GM23338 (cell line): ENCODE measurements at regions not wholly inside any gene's neighbourhood (a gene's known extent, or its start where the extent isn't known, plus 50 kb on each side); places are given as distances from the start of the nearest gene placed in this dataset.
"Not testable (repeated sequence)": the region's sequence is repeated elsewhere in the genome, so short reads cannot be mapped to it uniquely, and the experiment has no call there.

Experiments used
- CREB1 ChIP-seq: fragments of 250-450 bp; sonication (Bioruptor Pico); IDR thresholded peaks from 2 replicates; pipeline ENCODE4 v1.5.0; 2020; ENCODE audit warnings: low read depth, mild to moderate bottlenecking, moderate library complexity
- EZH2 ChIP-seq: fragments of 200-600 bp; sonication (generic); IDR thresholded peaks from one replicate; pipeline ENCODE4 v1.8.0; 2017; ENCODE audit warnings: antibody characterized with exemption, mild to moderate bottlenecking, low read depth; ENCODE audit not compliant: unreplicated experiment
- EZH2phosphoT487 ChIP-seq: fragments of 200-600 bp; sonication (generic); IDR thresholded peaks from one replicate; pipeline ENCODE4 v1.8.1; 2018; ENCODE audit warnings: antibody characterized with exemption; ENCODE audit not compliant: unreplicated experiment
- JUNB ChIP-seq: IDR thresholded peaks from one replicate; pipeline ENCODE4 v1.6.1; 2016; ENCODE audit warnings: antibody characterized with exemption; ENCODE audit not compliant: unreplicated experiment
- NANOG ChIP-seq: IDR thresholded peaks from 2 replicates; pipeline ENCODE4 v1.6.1; 2016; ENCODE audit warnings: antibody characterized with exemption, borderline replicate concordance
- POLR2AphosphoS5 ChIP-seq: IDR thresholded peaks from 2 replicates; pipeline ENCODE4 v1.6.1; 2016; ENCODE audit warnings: antibody characterized with exemption, low read depth
- REST ChIP-seq: IDR thresholded peaks from one replicate; pipeline ENCODE4 v1.6.1; 2018; ENCODE audit warnings: antibody characterized with exemption; ENCODE audit not compliant: unreplicated experiment
- STAT1 ChIP-seq: IDR thresholded peaks from one replicate; pipeline ENCODE4 v1.6.1; 2016; ENCODE audit warnings: antibody characterized with exemption; ENCODE audit not compliant: unreplicated experiment
- ZNF114 ChIP-seq: fragments of 250-450 bp; sonication (Bioruptor Pico); IDR thresholded peaks from 2 replicates; pipeline ENCODE4 v1.5.0; 2020; ENCODE audit warnings: mild to moderate bottlenecking, moderate library complexity
- ZNF331 ChIP-seq: fragments of 250-450 bp; sonication (Bioruptor Pico); IDR thresholded peaks from 2 replicates; pipeline ENCODE4 v1.5.0; 2020; ENCODE audit warnings: low read depth, mild to moderate bottlenecking, moderate library complexity
- TF ChIP-seq, protein P1 (sequence below), 2 experiments: fragments of 200-600 bp in 1 of 2; sonication (generic) in 1 of 2; conservative IDR thresholded peaks; 2 replicates each; pipeline versions ENCODE4 v1.5.1 to v1.6.1; 2016 to 2017; ENCODE audit warnings: antibody characterized with exemption in 2 of 2, low read depth in 2 of 2, mild to moderate bottlenecking in 2 of 2, moderate library complexity in 1 of 2
- TF ChIP-seq, protein P2 (sequence below): IDR thresholded peaks from 2 replicates; pipeline ENCODE4 v1.6.1; 2016; ENCODE audit warnings: antibody characterized with exemption

DNA sequence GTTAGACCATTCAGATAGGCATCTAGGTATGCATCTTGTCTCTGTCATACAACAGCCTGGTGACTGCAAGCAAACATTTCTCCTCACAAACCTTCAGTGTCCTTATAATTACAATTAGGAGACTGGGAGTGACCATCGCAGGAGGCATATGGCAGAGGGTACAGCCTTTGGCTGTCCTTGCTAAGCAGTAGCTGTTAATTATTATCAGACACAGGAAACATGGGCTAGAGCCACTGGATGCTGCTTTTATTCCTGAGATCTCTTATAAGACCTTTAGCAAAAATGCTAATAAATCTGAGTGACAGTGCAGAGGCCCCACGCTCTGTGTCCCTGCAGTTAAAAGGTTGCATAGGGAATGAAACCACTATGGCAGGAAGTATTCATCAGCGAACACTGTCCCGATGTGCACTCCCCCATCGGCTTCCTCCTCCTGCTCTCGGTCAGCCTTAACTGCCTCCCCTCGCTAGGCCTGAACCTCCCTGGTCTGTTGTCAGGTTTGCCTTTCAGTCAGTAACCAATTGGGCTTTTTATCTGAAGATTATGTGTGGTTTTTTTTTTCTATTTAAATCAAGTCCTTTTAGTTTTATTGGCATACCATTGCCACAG is 92.2 kb downstream of the ARHGAP11B start:
- TF ChIP-seq, protein P1, sequence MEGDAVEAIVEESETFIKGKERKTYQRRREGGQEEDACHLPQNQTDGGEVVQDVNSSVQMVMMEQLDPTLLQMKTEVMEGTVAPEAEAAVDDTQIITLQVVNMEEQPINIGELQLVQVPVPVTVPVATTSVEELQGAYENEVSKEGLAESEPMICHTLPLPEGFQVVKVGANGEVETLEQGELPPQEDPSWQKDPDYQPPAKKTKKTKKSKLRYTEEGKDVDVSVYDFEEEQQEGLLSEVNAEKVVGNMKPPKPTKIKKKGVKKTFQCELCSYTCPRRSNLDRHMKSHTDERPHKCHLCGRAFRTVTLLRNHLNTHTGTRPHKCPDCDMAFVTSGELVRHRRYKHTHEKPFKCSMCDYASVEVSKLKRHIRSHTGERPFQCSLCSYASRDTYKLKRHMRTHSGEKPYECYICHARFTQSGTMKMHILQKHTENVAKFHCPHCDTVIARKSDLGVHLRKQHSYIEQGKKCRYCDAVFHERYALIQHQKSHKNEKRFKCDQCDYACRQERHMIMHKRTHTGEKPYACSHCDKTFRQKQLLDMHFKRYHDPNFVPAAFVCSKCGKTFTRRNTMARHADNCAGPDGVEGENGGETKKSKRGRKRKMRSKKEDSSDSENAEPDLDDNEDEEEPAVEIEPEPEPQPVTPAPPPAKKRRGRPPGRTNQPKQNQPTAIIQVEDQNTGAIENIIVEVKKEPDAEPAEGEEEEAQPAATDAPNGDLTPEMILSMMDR (conservative IDR thresholded peaks at IDR 0.05; ENCODE audit: low read depth in 2 of 2), result not testable (repeated sequence)
- not testable (repeated sequence) for TF ChIP-seq EZH2; REST; POLR2AphosphoS5; ZNF331; CREB1 (CRISPR knock-in tag); JUNB; EZH2phosphoT487; NANOG; STAT1; ZNF114 (CRISPR knock-in tag)
- TF ChIP-seq, protein P2, sequence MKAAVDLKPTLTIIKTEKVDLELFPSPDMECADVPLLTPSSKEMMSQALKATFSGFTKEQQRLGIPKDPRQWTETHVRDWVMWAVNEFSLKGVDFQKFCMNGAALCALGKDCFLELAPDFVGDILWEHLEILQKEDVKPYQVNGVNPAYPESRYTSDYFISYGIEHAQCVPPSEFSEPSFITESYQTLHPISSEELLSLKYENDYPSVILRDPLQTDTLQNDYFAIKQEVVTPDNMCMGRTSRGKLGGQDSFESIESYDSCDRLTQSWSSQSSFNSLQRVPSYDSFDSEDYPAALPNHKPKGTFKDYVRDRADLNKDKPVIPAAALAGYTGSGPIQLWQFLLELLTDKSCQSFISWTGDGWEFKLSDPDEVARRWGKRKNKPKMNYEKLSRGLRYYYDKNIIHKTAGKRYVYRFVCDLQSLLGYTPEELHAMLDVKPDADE, result not testable (repeated sequence)
